DND-41 (cell line): ENCODE measurements at regions not wholly inside any gene's neighbourhood (a gene's known extent, or its start where the extent isn't known, plus 50 kb on each side); places are given as distances from the start of the nearest gene placed in this dataset.
"Not testable (repeated sequence)": the region's sequence is repeated elsewhere in the genome, so short reads cannot be mapped to it uniquely, and the experiment has no call there.

Experiments
- EZH2 ChIP-seq: IDR thresholded peaks from 3 replicates; pipeline ENCODE4 v1.6.1; 2012; ENCODE audit warnings: borderline replicate concordance, low read depth, mild to moderate bottlenecking, moderate library complexity, low read length, inconsistent platforms; ENCODE audit not compliant: severe bottlenecking
- TF ChIP-seq, protein P1 (sequence below): IDR thresholded peaks from 2 replicates; pipeline ENCODE4 v1.5.1; 2012; ENCODE audit warnings: borderline replicate concordance, low read length, moderate library complexity, mild to moderate bottlenecking; ENCODE audit not compliant: poor library complexity, severe bottlenecking; ENCODE audit errors: extremely low read depth

DNA sequence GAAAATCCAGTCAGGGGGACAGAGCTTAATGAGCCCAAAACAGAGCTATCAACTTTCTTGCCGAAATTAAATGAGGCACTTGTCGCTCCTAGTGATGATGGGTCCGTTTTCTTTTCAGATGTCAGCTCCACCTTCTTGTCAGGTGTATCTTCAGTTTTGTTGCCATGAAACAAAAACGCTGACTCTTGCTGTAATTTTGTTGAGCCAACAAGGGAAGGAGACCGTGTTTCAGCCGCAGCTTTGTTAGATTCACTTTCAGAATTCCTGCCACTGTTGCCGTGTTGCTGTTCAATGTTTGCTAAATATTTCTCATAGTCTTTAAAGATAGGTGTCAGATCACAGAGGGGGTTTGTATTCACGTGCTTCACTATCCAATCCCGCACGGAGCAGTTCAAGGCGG is 316.6 kb upstream of the CDH18 start:
- TF ChIP-seq, protein P1, sequence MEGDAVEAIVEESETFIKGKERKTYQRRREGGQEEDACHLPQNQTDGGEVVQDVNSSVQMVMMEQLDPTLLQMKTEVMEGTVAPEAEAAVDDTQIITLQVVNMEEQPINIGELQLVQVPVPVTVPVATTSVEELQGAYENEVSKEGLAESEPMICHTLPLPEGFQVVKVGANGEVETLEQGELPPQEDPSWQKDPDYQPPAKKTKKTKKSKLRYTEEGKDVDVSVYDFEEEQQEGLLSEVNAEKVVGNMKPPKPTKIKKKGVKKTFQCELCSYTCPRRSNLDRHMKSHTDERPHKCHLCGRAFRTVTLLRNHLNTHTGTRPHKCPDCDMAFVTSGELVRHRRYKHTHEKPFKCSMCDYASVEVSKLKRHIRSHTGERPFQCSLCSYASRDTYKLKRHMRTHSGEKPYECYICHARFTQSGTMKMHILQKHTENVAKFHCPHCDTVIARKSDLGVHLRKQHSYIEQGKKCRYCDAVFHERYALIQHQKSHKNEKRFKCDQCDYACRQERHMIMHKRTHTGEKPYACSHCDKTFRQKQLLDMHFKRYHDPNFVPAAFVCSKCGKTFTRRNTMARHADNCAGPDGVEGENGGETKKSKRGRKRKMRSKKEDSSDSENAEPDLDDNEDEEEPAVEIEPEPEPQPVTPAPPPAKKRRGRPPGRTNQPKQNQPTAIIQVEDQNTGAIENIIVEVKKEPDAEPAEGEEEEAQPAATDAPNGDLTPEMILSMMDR, result not testable (repeated sequence)
- TF ChIP-seq EZH2, result not testable (repeated sequence)
